Right lobe of liver (tissue), 4 donors: ENCODE measurements at regions not wholly inside any gene's neighbourhood (a gene's known extent, or its start where the extent isn't known, plus 50 kb on each side); places are given as distances from the start of the nearest gene placed in this dataset.

Source experiments
- POLR2A ChIP-seq: fragments of 450-650 bp; IDR thresholded peaks from one replicate; pipeline ENCODE4 v1.6.1; 2017; ENCODE audit warnings: antibody characterized with exemption, mild to moderate bottlenecking
- TF ChIP-seq, protein P1 (sequence below), 4 donors: fragments of 200-600 bp in 3 of 4; fragments of 450-650 bp in 1 of 4; IDR thresholded peaks; one replicate each; pipeline versions ENCODE4 v1.5.1 to v1.8.0; 2016 to 2022; ENCODE audit warnings: antibody characterized with exemption in 4 of 4, mild to moderate bottlenecking in 2 of 4
- donor health status: DM: no; HTN: no; CAD: no.
- donor health status: DM: no; HTN: no; CAD: no.
- donor health status: DM: no; HTN: yes; CAD: no.

- TF ChIP-seq, protein P1, sequence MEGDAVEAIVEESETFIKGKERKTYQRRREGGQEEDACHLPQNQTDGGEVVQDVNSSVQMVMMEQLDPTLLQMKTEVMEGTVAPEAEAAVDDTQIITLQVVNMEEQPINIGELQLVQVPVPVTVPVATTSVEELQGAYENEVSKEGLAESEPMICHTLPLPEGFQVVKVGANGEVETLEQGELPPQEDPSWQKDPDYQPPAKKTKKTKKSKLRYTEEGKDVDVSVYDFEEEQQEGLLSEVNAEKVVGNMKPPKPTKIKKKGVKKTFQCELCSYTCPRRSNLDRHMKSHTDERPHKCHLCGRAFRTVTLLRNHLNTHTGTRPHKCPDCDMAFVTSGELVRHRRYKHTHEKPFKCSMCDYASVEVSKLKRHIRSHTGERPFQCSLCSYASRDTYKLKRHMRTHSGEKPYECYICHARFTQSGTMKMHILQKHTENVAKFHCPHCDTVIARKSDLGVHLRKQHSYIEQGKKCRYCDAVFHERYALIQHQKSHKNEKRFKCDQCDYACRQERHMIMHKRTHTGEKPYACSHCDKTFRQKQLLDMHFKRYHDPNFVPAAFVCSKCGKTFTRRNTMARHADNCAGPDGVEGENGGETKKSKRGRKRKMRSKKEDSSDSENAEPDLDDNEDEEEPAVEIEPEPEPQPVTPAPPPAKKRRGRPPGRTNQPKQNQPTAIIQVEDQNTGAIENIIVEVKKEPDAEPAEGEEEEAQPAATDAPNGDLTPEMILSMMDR (IDR thresholded peaks at IDR 0.05) = no peak
- TF ChIP-seq POLR2A = no peak
Measured at GRCh38 chr9:82764061-82764668, 298.8 kb downstream of the RASEF start.
